HCT116 (cell line): ENCODE measurements at regions not wholly inside any gene's neighbourhood (a gene's known extent, or its start where the extent isn't known, plus 50 kb on each side); places are given as distances from the start of the nearest gene placed in this dataset.

ENCODE experiments used
- ATAC-seq: fragments of 200-7000 bp; cut with Tn5 transposase; 2 replicates; pipeline ENCODE4 v1.9.1; 2020; ENCODE audit warnings: mild to moderate bottlenecking, moderate library complexity
- BruUV-seq: library from RNA; stranded (reverse); fragments of 400-500 nt; replicated peaks from 2 replicates; lab custom pipeline; 2021; lab: Mats Ljungman, UMichigan
- CTCF ChIA-PET: fragments of 300-600 bp; sonication (Branson Sonifier 250); formaldehyde crosslinking; loops from one replicate; lab custom pipeline; 2021; ENCODE audit warnings: antibody characterized with exemption; lab: Charles Lee
- POLR2A ChIA-PET: fragments of 300-600, 350-600 bp; sonication (Branson Sonifier 250); formaldehyde crosslinking; loops from one replicate; lab custom pipeline; 2021; ENCODE audit warnings: antibody characterized with exemption; lab: Charles Lee
- RAD21 ChIA-PET, 2 experiments: fragments of 300-600 bp; sonication (Branson Sonifier 250); formaldehyde crosslinking; loops; one replicate each; lab custom pipeline; 2023; ENCODE audit warnings: low total read pairs in 2 of 2; ENCODE audit not compliant: uncharacterized antibody in 2 of 2, unreplicated experiment in 2 of 2, low non-redundant PET in 1 of 2; lab: Charles Lee
- DNase-seq: peaks from one replicate; pipeline ENCODE4 v3.0.0-alpha.2; 2010; ENCODE audit warnings: low read depth, low spot score
- H2AFZ ChIP-seq: fragments of 200-600 bp; shearing (Covaris generic), sonication (generic); 2 replicates; pipeline ENCODE4 v1.6.1; 2017; ENCODE audit warnings: low read depth, mixed run types, mixed read lengths, antibody characterized with exemption, low read length; ENCODE audit not compliant: poor library complexity, severe bottlenecking
- H3K27ac ChIP-seq: 2 replicates; pipeline ENCODE4 v1.5.1; 2012; ENCODE audit warnings: low read depth, low read length
- H3K27me3 ChIP-seq: fragments of 200-600 bp; sonication (generic); 2 replicates; pipeline ENCODE4 v1.6.1; 2016; ENCODE audit warnings: mixed run types, low read length, mixed read lengths; ENCODE audit not compliant: insufficient read depth
- H3K36me3 ChIP-seq, 2 experiments: fragments of 200-500 bp in 1 of 2; fragments of 200-600 bp in 1 of 2; sonication (Bioruptor generic) in 1 of 2; sonication (generic) in 1 of 2; 2 replicates each; pipeline versions ENCODE4 v1.5.1 to v1.6.1; 2014 to 2016; ENCODE audit warnings: low read length in 2 of 2, inconsistent platforms in 1 of 2, mixed read lengths in 1 of 2, mixed run types in 1 of 2; ENCODE audit not compliant: insufficient read depth in 2 of 2, control insufficient read depth in 1 of 2
- H3K4me1 ChIP-seq, 2 experiments: fragments of 200-600 bp in 1 of 2; sonication (generic) in 1 of 2; 2 replicates each; pipeline versions ENCODE4 v1.5.1 to v1.6.1; 2012 to 2017; ENCODE audit warnings: low read length in 2 of 2, inconsistent platforms in 1 of 2, mild to moderate bottlenecking in 1 of 2, mixed read lengths in 1 of 2, mixed run types in 1 of 2, moderate library complexity in 1 of 2; ENCODE audit not compliant: insufficient read depth in 2 of 2, control insufficient read depth in 1 of 2
- H3K4me2 ChIP-seq: fragments of 200-600 bp; sonication (generic); 2 replicates; pipeline ENCODE4 v1.6.1; 2017; ENCODE audit warnings: mixed run types, low read length, mixed read lengths
- H3K4me3 ChIP-seq, 2 experiments: fragments of 200-600 bp in 1 of 2; sonication (generic) in 1 of 2; replicated peaks in 1 of 2; 2 replicates each; pipeline ENCODE4 v1.5.1; 2011 to 2016; ENCODE audit warnings: low read length in 2 of 2, control low read depth in 1 of 2, low read depth in 1 of 2, mild to moderate bottlenecking in 1 of 2, mixed read lengths in 1 of 2, mixed run types in 1 of 2
- H3K79me2 ChIP-seq: fragments of 200-600 bp; sonication (generic); 2 replicates; pipeline ENCODE4 v1.6.1; 2017; ENCODE audit warnings: mild to moderate bottlenecking, mixed run types, low read length, moderate library complexity, mixed read lengths; ENCODE audit not compliant: insufficient read depth
- H3K9ac ChIP-seq: fragments of 200-600 bp; sonication (generic); 2 replicates; pipeline ENCODE4 v1.6.1; 2016; ENCODE audit warnings: low read length, mixed read lengths
- H3K9me2 ChIP-seq: fragments of 200-600 bp; sonication (generic), shearing (Covaris generic); 2 replicates; pipeline ENCODE4 v1.6.1; 2017; ENCODE audit warnings: mixed run types, mild to moderate bottlenecking, moderate library complexity; ENCODE audit not compliant: insufficient read depth
- H3K9me3 ChIP-seq, 2 experiments: fragments of 200-500 bp in 1 of 2; fragments of 200-600 bp in 1 of 2; sonication (Bioruptor generic) in 1 of 2; sonication (generic) in 1 of 2; 2 replicates each; pipeline ENCODE4 v1.6.1; 2014 to 2017; ENCODE audit warnings: low read length in 2 of 2, mixed read lengths in 2 of 2, inconsistent platforms in 1 of 2, low read depth in 1 of 2, mild to moderate bottlenecking in 1 of 2, mixed run types in 1 of 2, moderate library complexity in 1 of 2; ENCODE audit not compliant: control insufficient read depth in 1 of 2, insufficient read depth in 1 of 2
- H4K20me1 ChIP-seq: fragments of 200-600 bp; sonication (generic), shearing (Covaris generic); 2 replicates; pipeline ENCODE4 v1.6.1; 2017; ENCODE audit warnings: mixed run types, mild to moderate bottlenecking, moderate library complexity; ENCODE audit not compliant: insufficient read depth
- EGR1 ChIP-seq: IDR thresholded peaks from 2 replicates; pipeline ENCODE4 v1.6.1; 2012; ENCODE audit warnings: low read depth
- ELF1 ChIP-seq: IDR thresholded peaks from 2 replicates; pipeline ENCODE4 v1.6.1; 2012; ENCODE audit warnings: low read depth, borderline replicate concordance
- EZH2 ChIP-seq: fragments of 200-600 bp; sonication (generic); IDR thresholded peaks from 2 replicates; pipeline ENCODE4 v1.6.1; 2017; ENCODE audit warnings: antibody characterized with exemption, mixed run types
- FOSL1 ChIP-seq: IDR thresholded peaks from 2 replicates; pipeline ENCODE4 v1.6.1; 2012; ENCODE audit warnings: low read depth
- JUND ChIP-seq: IDR thresholded peaks from 2 replicates; pipeline ENCODE4 v1.6.1; 2012
- REST ChIP-seq: IDR thresholded peaks from 2 replicates; pipeline ENCODE4 v1.6.1; 2012; ENCODE audit warnings: low read depth
- SIN3A ChIP-seq: IDR thresholded peaks from 2 replicates; pipeline ENCODE4 v1.6.1; 2012; ENCODE audit warnings: low read depth
- SP1 ChIP-seq: IDR thresholded peaks from 2 replicates; pipeline ENCODE4 v1.6.1; 2012; ENCODE audit warnings: low read depth
- intact Hi-C: fragments of 100-400 bp; cut with micrococcal nuclease; formaldehyde crosslinking; loops from 2 replicates; pipeline ENCODE4 v1.10.0; 2022
- TF ChIP-seq, protein P1 (sequence below): IDR thresholded peaks from 2 replicates; pipeline ENCODE4 v1.6.1; 2012
- TF ChIP-seq, protein P2 (sequence below): IDR thresholded peaks from 2 replicates; pipeline ENCODE4 v1.6.1; 2012

DNA sequence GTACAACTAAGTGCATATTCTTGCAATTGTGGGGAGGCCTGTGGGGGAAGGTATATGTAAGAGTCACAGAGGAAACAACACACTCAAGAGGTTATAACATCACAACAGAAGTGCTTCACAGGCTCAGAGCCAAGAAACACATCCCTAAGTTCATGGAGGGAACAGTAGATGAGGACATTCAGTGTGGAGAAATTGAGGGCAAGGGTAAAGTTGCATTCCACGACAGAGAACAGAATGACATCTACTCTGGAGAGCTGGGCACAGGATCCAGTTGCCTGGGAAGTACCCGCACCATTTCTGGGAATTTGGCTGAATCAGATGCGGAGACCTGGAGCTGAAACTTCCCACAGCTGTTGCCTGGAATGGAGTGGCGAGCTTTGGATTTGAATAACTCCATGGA, 197.2 kb downstream of the NXNL2 start (continued):
- TF ChIP-seq REST, result no peak

DNA sequence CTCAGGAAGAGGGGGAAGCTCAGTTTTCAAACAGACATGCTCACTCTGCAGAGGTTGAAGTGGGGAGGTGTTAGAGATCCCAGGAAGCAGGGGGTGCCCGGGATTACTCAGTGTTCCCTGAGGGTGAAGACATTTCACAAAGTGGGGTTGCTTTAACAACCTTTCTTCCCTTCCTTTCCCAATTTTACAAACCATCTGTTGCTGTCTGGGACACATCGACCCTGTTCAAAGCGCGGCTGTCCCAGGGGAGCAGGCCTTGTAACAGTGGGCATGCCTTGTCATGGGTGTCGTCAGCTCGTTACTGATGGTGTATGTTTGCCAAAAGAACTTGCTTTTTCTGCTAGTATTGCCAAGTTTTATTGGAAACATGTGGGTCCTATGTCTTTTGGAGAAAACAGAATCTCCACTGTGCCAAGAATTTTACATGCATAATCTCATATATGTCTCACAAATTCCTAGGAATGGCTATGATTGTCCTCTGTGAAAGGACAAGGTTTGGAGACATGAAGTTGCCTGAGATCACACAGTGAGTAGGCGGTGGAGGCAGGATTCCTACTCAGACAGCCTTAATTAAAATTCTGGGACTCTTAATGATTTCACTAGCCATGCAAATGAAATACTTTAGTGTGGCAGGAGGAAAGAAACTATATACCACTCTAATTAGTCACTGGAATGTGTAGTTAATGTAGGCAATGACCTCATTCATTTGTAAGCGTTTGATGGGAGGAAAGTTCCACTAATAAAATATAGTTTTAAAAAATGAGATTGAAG, 198.9 kb downstream of the NXNL2 start:
- DNase-seq, result no peak

More for the DNA sequence above, 198.9 kb downstream of the NXNL2 start:
- Histone ChIP-seq H3K9me3 (no peaks in the 10 kb centered on the region), H3K9me2 (no peaks in the 10 kb centered on the region), H3K27ac (no peak overlapping the region), H3K9ac (no peak overlapping the region), H3K4me3 (no peak overlapping the region), H3K4me1 (no peaks in the 10 kb centered on the region), H3K4me2 (no peak overlapping the region), H3K27me3 (peaks cover 16% of the 10 kb centered on the region), H4K20me1 (no peaks in the 10 kb centered on the region), H2AFZ (no peak overlapping the region), H3K36me3 (no peaks in the 10 kb centered on the region), H3K79me2 (no peaks in the 10 kb centered on the region)
- RAD21 ChIA-PET, result no interaction called here
- POLR2A ChIA-PET, result no interaction called here
- CTCF ChIA-PET, result no interaction called here
- TF ChIP-seq SP1, result no peak
- TF ChIP-seq, protein P1, sequence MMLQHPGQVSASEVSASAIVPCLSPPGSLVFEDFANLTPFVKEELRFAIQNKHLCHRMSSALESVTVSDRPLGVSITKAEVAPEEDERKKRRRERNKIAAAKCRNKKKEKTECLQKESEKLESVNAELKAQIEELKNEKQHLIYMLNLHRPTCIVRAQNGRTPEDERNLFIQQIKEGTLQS, result no peak
- no peak for TF ChIP-seq EGR1
- TF ChIP-seq, protein P2, sequence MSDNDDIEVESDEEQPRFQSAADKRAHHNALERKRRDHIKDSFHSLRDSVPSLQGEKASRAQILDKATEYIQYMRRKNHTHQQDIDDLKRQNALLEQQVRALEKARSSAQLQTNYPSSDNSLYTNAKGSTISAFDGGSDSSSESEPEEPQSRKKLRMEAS, result no peak
- no peak for TF ChIP-seq FOSL1
- no peak for TF ChIP-seq JUND
- no peak for TF ChIP-seq SIN3A
- TF ChIP-seq ELF1, result no peak
- no peak for TF ChIP-seq EZH2
- BruUV-seq, result no TSS peak
- no peak for ATAC-seq
- intact Hi-C loops, result no loop called here
